ENCODE measurements at regions not wholly inside any gene's neighbourhood (a gene's known extent, or its start where the extent isn't known, plus 50 kb on each side); places are given as distances from the start of the nearest gene placed in this dataset.

GRCh38 chr11:121938076-121938475, 177.9 kb downstream of the BLID start:
- BruUV-seq (replicated peaks), result no TSS peak
- Histone ChIP-seq H3K4me2 (no peak overlapping the region), H3K4me3 (no peak overlapping the region), H3K36me3 (ENCODE audit: low read depth) (no peaks in the 10 kb centered on the region), H2AFZ (no peak overlapping the region), H3K27me3 (ENCODE audit: insufficient read depth, low read depth) (no peaks in the 10 kb centered on the region), H3K79me2 (ENCODE audit: low read depth) (no peaks in the 10 kb centered on the region), H3K4me1 (replicated peaks; ENCODE audit: insufficient read depth) (peaks cover 6% of the 10 kb centered on the region; the same call in 1 of the 2 replicates), H3F3A (ENCODE audit: insufficient read depth, low read depth) (no peaks in the 10 kb centered on the region), H3K9me2 (ENCODE audit: insufficient read depth) (no peaks in the 10 kb centered on the region), H4K20me1 (ENCODE audit: insufficient read depth) (no peaks in the 10 kb centered on the region), H3K27ac (no peak overlapping the region), H3K9me3 (ENCODE audit: insufficient read depth, low read depth) (0 out of 2 replicates have a peak, but pooled peaks cover 4% of the 10 kb centered on the region)
- POLR2A ChIA-PET (ENCODE audit: unreplicated experiment), result no interaction called here
- intact Hi-C loops (cut with micrococcal nuclease; ENCODE audit: unreplicated experiment), result no loop called here
- CTCF ChIA-PET, result no interaction called here
- no peak for TF ChIP-seq EZH2 (IDR thresholded peaks at IDR 0.05; ENCODE audit: low read depth)
- TF ChIP-seq CTCF (conservative IDR thresholded peaks at IDR 0.05), result no peak
- no peak for DNase-seq

- no peaks in the 10 kb centered on the region for H3K9me2 ChIP-seq (ENCODE audit: insufficient read depth)
- intact Hi-C loops (cut with micrococcal nuclease; ENCODE audit: unreplicated experiment), result no loop called here
- H3F3A ChIP-seq (ENCODE audit: insufficient read depth, low read depth), result no peaks in the 10 kb centered on the region
- DNase-seq, result no peak
- H3K4me1 ChIP-seq (replicated peaks; ENCODE audit: insufficient read depth), result peaks cover 6% of the 10 kb centered on the region; the same call in 1 of the 2 replicates
- peak overlapping the region; percentile 19; the same call in 1 of the 2 replicates for H3K27ac ChIP-seq
- H3K79me2 ChIP-seq (ENCODE audit: low read depth), result no peaks in the 10 kb centered on the region
- no peak overlapping the region for H3K4me2 ChIP-seq
- ChIA-PET POLR2A (ENCODE audit: unreplicated experiment) (no interaction called here), CTCF (no interaction called here)
- TF ChIP-seq EZH2 (IDR thresholded peaks at IDR 0.05; ENCODE audit: low read depth) (no peak), CTCF (conservative IDR thresholded peaks at IDR 0.05) (no peak)
- H3K4me3 ChIP-seq, result no peak overlapping the region
- H3K36me3 ChIP-seq (ENCODE audit: low read depth), result no peaks in the 10 kb centered on the region
- no peaks in the 10 kb centered on the region for H3K27me3 ChIP-seq (ENCODE audit: insufficient read depth, low read depth)
- no TSS peak for BruUV-seq (replicated peaks)
- no peaks in the 10 kb centered on the region for H3K9me3 ChIP-seq (ENCODE audit: insufficient read depth, low read depth)
- H4K20me1 ChIP-seq (ENCODE audit: insufficient read depth), result no peaks in the 10 kb centered on the region
- H2AFZ ChIP-seq, result no peak overlapping the region
These were observed 179.1 kb downstream of the BLID start for GRCh38 chr11:121936781-121937447.

GRCh38 chr11:121936370-121936769, 179.6 kb downstream of the BLID start:
- TF ChIP-seq EZH2 (IDR thresholded peaks at IDR 0.05; ENCODE audit: low read depth) (no peak), CTCF (conservative IDR thresholded peaks at IDR 0.05) (no peak)
- no peaks in the 10 kb centered on the region for H4K20me1 ChIP-seq (ENCODE audit: insufficient read depth)
- no peak overlapping the region for H3K4me3 ChIP-seq
- intact Hi-C loops (cut with micrococcal nuclease; ENCODE audit: unreplicated experiment), result no loop called here
- H3K4me2 ChIP-seq, result no peak overlapping the region
- H3K27me3 ChIP-seq (ENCODE audit: insufficient read depth, low read depth), result no peaks in the 10 kb centered on the region
- H3K4me1 ChIP-seq (replicated peaks; ENCODE audit: insufficient read depth), result peaks cover 6% of the 10 kb centered on the region; the same call in 1 of the 2 replicates
- H2AFZ ChIP-seq, result no peak overlapping the region
- H3K9me2 ChIP-seq (ENCODE audit: insufficient read depth), result no peaks in the 10 kb centered on the region
- DNase-seq, result no peak
- H3K27ac ChIP-seq, result peak overlapping the region; percentile 19; the same call in 1 of the 2 replicates
- no peaks in the 10 kb centered on the region for H3F3A ChIP-seq (ENCODE audit: insufficient read depth, low read depth)
- H3K36me3 ChIP-seq (ENCODE audit: low read depth), result no peaks in the 10 kb centered on the region
- CTCF ChIA-PET, result no interaction called here
- H3K79me2 ChIP-seq (ENCODE audit: low read depth), result no peaks in the 10 kb centered on the region
- POLR2A ChIA-PET (ENCODE audit: unreplicated experiment), result no interaction called here
- no peaks in the 10 kb centered on the region for H3K9me3 ChIP-seq (ENCODE audit: insufficient read depth, low read depth)
- no TSS peak for BruUV-seq (replicated peaks)
